Mesenchymal stem cell (in vitro differentiated cells and primary cell): ENCODE measurements at regions not wholly inside any gene's neighbourhood (a gene's known extent, or its start where the extent isn't known, plus 50 kb on each side); places are given as distances from the start of the nearest gene placed in this dataset.

Experiments
- DNase-seq: peaks from one replicate; pipeline ENCODE4 v3.0.0-alpha.2; 2013
- H2AFZ ChIP-seq: one replicate; pipeline ENCODE4 v1.6.1; 2013; ENCODE audit warnings: low read depth, mild to moderate bottlenecking, control low read depth, inconsistent platforms, low read length, moderate library complexity
- H2AK5ac ChIP-seq: 2 replicates; pipeline ENCODE4 v1.6.1; 2013; ENCODE audit warnings: low read length, moderate library complexity, mild to moderate bottlenecking, inconsistent platforms; ENCODE audit not compliant: severe bottlenecking
- H2BK120ac ChIP-seq: one replicate; pipeline ENCODE4 v1.6.1; 2013; ENCODE audit warnings: low read depth, mild to moderate bottlenecking, inconsistent platforms, low read length, moderate library complexity
- H2BK12ac ChIP-seq, 2 experiments: one replicate each; pipeline ENCODE4 v1.6.1; 2013; ENCODE audit warnings: inconsistent platforms in 2 of 2, low read length in 2 of 2, mild to moderate bottlenecking in 2 of 2, moderate library complexity in 2 of 2, control low read depth in 1 of 2
- H2BK15ac ChIP-seq: one replicate; pipeline ENCODE4 v1.6.1; 2013; ENCODE audit warnings: mild to moderate bottlenecking, low read depth, inconsistent platforms; ENCODE audit not compliant: poor library complexity, severe bottlenecking
- H2BK5ac ChIP-seq: 2 replicates; pipeline ENCODE4 v1.6.1; 2013; ENCODE audit warnings: low read depth, mild to moderate bottlenecking, low read length, control low read depth, inconsistent platforms; ENCODE audit not compliant: poor library complexity, severe bottlenecking
- H3K14ac ChIP-seq, 2 experiments: one replicate each; pipeline ENCODE4 v1.6.1; 2013; ENCODE audit warnings: inconsistent platforms in 2 of 2, low read length in 2 of 2, control low read depth in 1 of 2, mild to moderate bottlenecking in 1 of 2, moderate library complexity in 1 of 2
- H3K18ac ChIP-seq, 2 experiments: one replicate each; pipeline ENCODE4 v1.6.1; 2013; ENCODE audit warnings: inconsistent platforms in 2 of 2, low read length in 2 of 2, control low read depth in 1 of 2, low read depth in 1 of 2, mild to moderate bottlenecking in 1 of 2
- H3K23ac ChIP-seq, 2 experiments: one replicate each; pipeline ENCODE4 v1.6.1; 2013; ENCODE audit warnings: inconsistent platforms in 2 of 2, low read length in 2 of 2, mild to moderate bottlenecking in 2 of 2, moderate library complexity in 2 of 2, control low read depth in 1 of 2
- H3K27ac ChIP-seq: 2 replicates; pipeline ENCODE4 v1.5.1; 2013; ENCODE audit warnings: mild to moderate bottlenecking, moderate library complexity, low read length, control low read depth, inconsistent platforms; ENCODE audit not compliant: poor library complexity, severe bottlenecking
- H3K27me3 ChIP-seq, 2 experiments: 2 replicates each; pipeline versions ENCODE4 v1.6.1 to v1.7.0; 2013; ENCODE audit warnings: low read length in 2 of 2, mild to moderate bottlenecking in 2 of 2, moderate library complexity in 2 of 2, control low read depth in 1 of 2, inconsistent platforms in 1 of 2; ENCODE audit not compliant: control insufficient read depth in 1 of 2, insufficient read depth in 1 of 2
- H3K36me3 ChIP-seq, 2 experiments: 2 replicates each; pipeline versions ENCODE4 v1.6.1 to v1.7.0; 2013; ENCODE audit warnings: low read length in 2 of 2, control low read depth in 1 of 2, inconsistent platforms in 1 of 2, low read depth in 1 of 2, mild to moderate bottlenecking in 1 of 2; ENCODE audit not compliant: insufficient read depth in 2 of 2, control insufficient read depth in 1 of 2
- H3K4ac ChIP-seq, 2 experiments: one replicate each; pipeline ENCODE4 v1.6.1; 2013; ENCODE audit warnings: inconsistent platforms in 2 of 2, low read length in 2 of 2, mild to moderate bottlenecking in 2 of 2, moderate library complexity in 2 of 2, control low read depth in 1 of 2, low read depth in 1 of 2
- H3K4me1 ChIP-seq: 2 replicates; pipeline ENCODE4 v1.6.1; 2013; ENCODE audit warnings: low read depth, low read length, control low read depth; ENCODE audit not compliant: control insufficient read depth, insufficient read depth
- H3K4me2 ChIP-seq: 2 replicates; pipeline ENCODE4 v1.6.1; 2013; ENCODE audit warnings: low read length, mild to moderate bottlenecking, inconsistent platforms; ENCODE audit not compliant: poor library complexity, severe bottlenecking
- H3K4me3 ChIP-seq, 2 experiments: 2 replicates each; pipeline versions ENCODE4 v1.5.1 to v1.7.0; 2013; ENCODE audit warnings: low read length in 2 of 2, mild to moderate bottlenecking in 2 of 2, control low read depth in 1 of 2, low read depth in 1 of 2; ENCODE audit not compliant: insufficient read depth in 1 of 2
- H3K79me1 ChIP-seq: replicated peaks from 2 replicates; pipeline ENCODE4 v1.6.1; 2013; ENCODE audit warnings: mild to moderate bottlenecking, control low read depth, low read length, inconsistent platforms; ENCODE audit not compliant: poor library complexity, severe bottlenecking
- H3K9ac ChIP-seq: 2 replicates; pipeline ENCODE4 v1.7.0; 2013; ENCODE audit warnings: mild to moderate bottlenecking, low read length, moderate library complexity
- H3K9me3 ChIP-seq: 2 replicates; pipeline ENCODE4 v1.7.0; 2013; ENCODE audit warnings: mild to moderate bottlenecking, low read length; ENCODE audit not compliant: control insufficient read depth
- H4K8ac ChIP-seq: one replicate; pipeline ENCODE4 v1.6.1; 2013; ENCODE audit warnings: inconsistent platforms, mild to moderate bottlenecking, low read length, moderate library complexity
- H4K91ac ChIP-seq: one replicate; pipeline ENCODE4 v1.6.1; 2013; ENCODE audit warnings: mild to moderate bottlenecking, low read length, inconsistent platforms
- WGBS: methylation state at CpG from one replicate; pipeline ENCODE4 v1.1.7; 2013; ENCODE audit warnings: mixed read lengths; 5-methylcytosine and 5-hydroxymethylcytosine counted together

DNA sequence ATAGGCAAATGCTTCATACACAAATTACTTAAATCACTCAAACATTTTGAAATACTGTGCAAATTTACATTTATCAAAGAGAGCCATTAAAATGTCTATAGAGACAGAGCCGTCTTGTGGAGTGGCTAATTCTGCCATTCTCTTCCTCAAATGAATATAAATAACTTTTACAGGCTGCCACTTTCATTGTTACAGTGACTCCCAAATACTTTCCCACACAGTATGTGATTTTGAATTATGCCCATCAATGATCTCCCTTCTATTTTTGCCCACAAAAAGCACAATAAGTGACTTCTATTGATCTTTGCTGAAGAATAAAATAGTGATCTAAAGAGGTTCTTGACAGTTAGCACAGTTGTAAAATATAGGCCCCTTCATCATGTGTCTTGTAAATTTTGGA lies 1244.9 kb downstream of the PCDH17 start:
- Histone ChIP-seq H3K23ac (no peak overlapping the region), H2AK5ac (no peak overlapping the region), H2BK5ac (no peak overlapping the region), H3K27me3 (no peaks in the 10 kb centered on the region), H2BK15ac (no peak overlapping the region), H3K36me3 (no peaks in the 10 kb centered on the region), H3K27ac (no peak overlapping the region), H3K4ac (no peak overlapping the region), H3K79me1 (no peaks in the 10 kb centered on the region), H3K4me3 (no peak overlapping the region), H2BK120ac (no peak overlapping the region), H4K8ac (no peak overlapping the region), H3K9me3 (no peaks in the 10 kb centered on the region), H3K14ac (no peak overlapping the region), H3K9ac (no peak overlapping the region), H2AFZ (no peak overlapping the region), H3K4me1 (no peaks in the 10 kb centered on the region), H2BK12ac (no peak overlapping the region), H3K18ac (no peak overlapping the region), H4K91ac (no peak overlapping the region), H3K4me2 (no peak overlapping the region)
- no peak for DNase-seq
- WGBS, result 73% methylated on average over 1 of the region's 1 CpG

DNA sequence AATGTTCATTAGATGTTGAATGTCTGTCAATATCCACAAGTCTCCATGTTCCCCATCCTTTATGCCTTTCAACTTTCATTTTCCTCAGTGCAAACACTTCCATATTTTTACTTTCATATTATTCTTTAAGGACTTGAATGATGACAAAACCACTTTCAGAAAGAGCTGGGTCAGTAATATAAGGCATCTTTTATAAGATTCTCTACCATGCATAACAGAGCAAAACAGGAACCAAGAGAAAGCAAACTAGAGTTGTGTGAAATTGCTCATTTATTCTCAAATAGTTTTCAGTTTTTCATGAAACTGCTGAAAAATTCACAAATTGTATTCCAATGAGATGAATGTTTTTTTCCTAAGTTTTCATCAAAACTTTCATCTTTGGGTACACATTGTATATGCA lies 1247.6 kb downstream of the PCDH17 start:
- Histone ChIP-seq H2BK12ac (no peak overlapping the region), H3K4me1 (no peaks in the 10 kb centered on the region), H4K8ac (no peak overlapping the region), H4K91ac (no peak overlapping the region), H3K4ac (no peak overlapping the region), H2AK5ac (no peak overlapping the region), H3K18ac (no peak overlapping the region), H2BK5ac (no peak overlapping the region), H2BK120ac (no peak overlapping the region), H3K4me3 (no peak overlapping the region), H3K9me3 (no peaks in the 10 kb centered on the region), H3K36me3 (no peaks in the 10 kb centered on the region), H3K79me1 (no peaks in the 10 kb centered on the region), H3K14ac (no peak overlapping the region), H3K4me2 (no peak overlapping the region), H2AFZ (no peak overlapping the region), H2BK15ac (no peak overlapping the region), H3K27ac (no peak overlapping the region), H3K23ac (no peak overlapping the region), H3K9ac (no peak overlapping the region), H3K27me3 (no peaks in the 10 kb centered on the region)
- no peak for DNase-seq

GRCh38 chr13:58882516-58882915 lies 1251.0 kb downstream of the PCDH17 start:
- Histone ChIP-seq H4K8ac (no peak overlapping the region), H3K36me3 (no peaks in the 10 kb centered on the region), H3K4me2 (no peak overlapping the region), H2BK120ac (no peak overlapping the region), H4K91ac (no peak overlapping the region), H3K79me1 (no peaks in the 10 kb centered on the region), H3K14ac (no peak overlapping the region), H3K9ac (no peak overlapping the region), H2BK12ac (no peak overlapping the region), H3K4ac (no peak overlapping the region), H2AFZ (no peak overlapping the region), H3K4me1 (no peaks in the 10 kb centered on the region), H2BK15ac (no peak overlapping the region), H2AK5ac (no peak overlapping the region), H3K27ac (no peak overlapping the region), H3K27me3 (no peaks in the 10 kb centered on the region), H2BK5ac (no peak overlapping the region), H3K23ac (no peak overlapping the region), H3K9me3 (no peaks in the 10 kb centered on the region), H3K18ac (no peak overlapping the region), H3K4me3 (no peak overlapping the region)
- 90% methylated on average over 3 of the region's 4 CpGs for WGBS
- no peak for DNase-seq

DNA sequence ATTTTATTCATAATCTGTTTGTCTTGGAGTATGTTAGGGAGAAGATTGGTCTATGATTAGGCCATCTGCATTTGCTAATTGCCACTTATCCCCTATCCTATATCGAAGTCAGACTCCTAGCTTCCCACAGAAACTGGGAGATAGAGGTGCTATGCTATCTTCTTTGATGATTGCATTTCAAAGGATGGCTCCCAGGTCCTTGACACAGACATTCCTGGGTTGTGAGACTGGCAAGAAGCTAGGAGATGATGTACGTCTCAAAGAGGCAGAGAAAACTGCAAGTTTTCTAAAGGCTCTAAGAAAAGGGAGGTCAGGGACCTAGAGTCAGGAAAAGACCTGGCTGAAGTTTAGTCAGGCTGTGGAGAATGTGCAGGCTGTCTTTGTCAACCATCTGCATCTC lies 1251.9 kb downstream of the PCDH17 start:
- H2BK12ac ChIP-seq, result no peak overlapping the region
- no peaks in the 10 kb centered on the region for H3K27me3 ChIP-seq
- no peaks in the 10 kb centered on the region for H3K9me3 ChIP-seq
- no peak overlapping the region for H3K18ac ChIP-seq
- no peak overlapping the region for H2AK5ac ChIP-seq
- no peaks in the 10 kb centered on the region for H3K36me3 ChIP-seq
- H4K8ac ChIP-seq, result no peak overlapping the region
- DNase-seq, result no peak
- H4K91ac ChIP-seq, result no peak overlapping the region
- H3K79me1 ChIP-seq, result no peaks in the 10 kb centered on the region
- H2BK5ac ChIP-seq, result no peak overlapping the region
- no peaks in the 10 kb centered on the region for H3K4me1 ChIP-seq
- WGBS, result 63% methylated on average over 1 of the region's 2 CpGs
- no peak overlapping the region for H3K14ac ChIP-seq
- H3K9ac ChIP-seq, result no peak overlapping the region
- no peak overlapping the region for H2AFZ ChIP-seq
- H3K27ac ChIP-seq, result no peak overlapping the region
- no peak overlapping the region for H3K23ac ChIP-seq
- no peak overlapping the region for H2BK120ac ChIP-seq
- H3K4me3 ChIP-seq, result no peak overlapping the region
- H3K4me2 ChIP-seq, result no peak overlapping the region
- H3K4ac ChIP-seq, result no peak overlapping the region
- H2BK15ac ChIP-seq, result no peak overlapping the region
